CD4-positive, alpha-beta T cell treated with Interleukin-15 for 4 hours (primary cell): ENCODE measurements at regions not wholly inside any gene's neighbourhood (a gene's known extent, or its start where the extent isn't known, plus 50 kb on each side); places are given as distances from the start of the nearest gene placed in this dataset.
"Not testable (repeated sequence)": the region's sequence is repeated elsewhere in the genome, so short reads cannot be mapped to it uniquely, and the experiment has no call there.

Experiments used
- DNase-seq: peaks from one replicate; pipeline ENCODE4 v3.0.0-alpha.2; 2020; ENCODE audit warnings: low spot score

DNA sequence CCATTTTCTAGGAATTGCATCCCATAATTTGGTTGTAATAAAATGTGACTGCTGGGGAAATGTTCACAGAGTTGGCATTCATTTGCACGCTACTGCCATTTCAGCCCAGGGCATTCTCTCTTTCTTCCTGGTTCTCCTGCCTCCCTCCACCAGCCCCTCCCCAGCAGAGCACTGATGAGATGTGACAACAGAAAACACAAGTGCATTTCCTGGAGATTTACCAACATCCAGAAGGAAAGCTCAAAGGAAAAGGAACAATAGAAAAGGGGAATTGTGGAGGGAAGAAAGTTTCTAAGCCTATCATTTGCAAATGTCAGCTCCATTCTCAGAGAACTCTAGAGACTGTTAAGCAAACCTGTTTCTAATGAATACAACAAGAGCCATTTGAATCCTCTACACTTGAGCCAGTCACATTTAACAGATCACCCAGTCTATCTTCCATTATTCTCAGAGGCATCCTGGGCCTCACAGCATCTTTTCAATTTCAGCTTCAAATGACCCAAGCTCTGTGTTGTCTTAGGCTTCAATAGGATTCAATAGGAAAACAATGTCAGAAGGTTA lies 395.6 kb upstream of the PBX1 start:
- DNase-seq: no peak

GRCh38 chr1:164165466-164165865 lies 393.5 kb upstream of the PBX1 start:
- no peak for DNase-seq

DNA sequence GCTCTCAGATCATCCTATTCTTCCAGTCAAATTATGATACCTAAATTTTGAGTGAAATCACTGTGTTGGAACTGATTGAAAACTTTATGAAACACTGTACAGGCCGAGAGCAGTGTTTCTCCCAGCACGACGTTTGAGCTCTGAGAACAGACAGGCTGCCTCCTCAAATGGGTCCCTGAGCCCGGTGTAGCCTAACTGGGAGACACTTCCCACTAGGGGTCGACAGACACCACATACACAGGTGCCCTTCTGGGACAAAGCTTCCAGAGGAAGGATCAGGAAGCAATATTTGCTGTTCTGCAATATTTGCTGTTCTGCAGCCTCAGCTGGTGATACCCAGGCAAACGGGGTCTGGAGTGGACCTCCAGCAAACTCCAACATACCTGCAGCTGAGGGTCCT lies 392.5 kb upstream of the PBX1 start:
- DNase-seq: not testable (repeated sequence)

GRCh38 chr1:164177118-164177517 lies 381.9 kb upstream of the PBX1 start:
- DNase-seq: no peak

- no peak for DNase-seq
Observed at GRCh38 chr1:164180824-164181223, 378.2 kb upstream of the PBX1 start.

DNA sequence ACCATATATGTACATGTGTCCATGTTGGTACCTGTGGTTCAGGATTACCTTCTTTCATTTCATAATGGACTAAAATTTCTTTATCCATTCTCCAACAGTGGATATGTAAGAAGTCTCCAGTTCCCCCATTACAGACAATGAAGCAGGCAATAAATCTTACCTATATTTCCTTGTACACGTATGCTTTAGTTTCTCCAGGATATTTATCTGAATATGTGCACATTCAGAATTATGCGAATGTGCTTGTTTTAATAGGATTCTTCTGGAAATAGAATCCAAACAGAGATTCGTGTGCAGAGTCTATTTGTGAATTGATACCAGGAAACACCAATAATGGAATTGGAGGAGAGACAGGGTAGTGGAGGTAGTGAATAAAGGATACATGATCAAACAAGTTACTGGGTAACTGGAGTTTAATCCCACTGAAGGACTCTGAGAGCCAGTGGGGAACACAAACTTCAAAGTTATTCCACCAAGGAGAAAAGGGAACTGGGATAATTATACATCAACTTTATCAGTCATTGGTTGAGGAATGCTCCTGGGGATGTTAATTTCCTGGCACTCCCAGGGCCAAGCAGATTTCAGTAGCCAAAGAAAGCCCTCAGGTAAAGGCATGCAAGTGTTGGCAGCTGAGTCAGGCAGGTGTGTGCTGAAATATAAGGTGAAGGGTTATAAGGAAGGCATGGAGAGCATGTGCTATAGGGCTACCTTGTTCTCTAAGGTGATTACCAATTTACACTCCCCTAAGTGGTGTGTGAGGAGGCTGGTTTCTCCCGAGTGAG lies 374.9 kb upstream of the PBX1 start:
- DNase-seq: no peak

DNA sequence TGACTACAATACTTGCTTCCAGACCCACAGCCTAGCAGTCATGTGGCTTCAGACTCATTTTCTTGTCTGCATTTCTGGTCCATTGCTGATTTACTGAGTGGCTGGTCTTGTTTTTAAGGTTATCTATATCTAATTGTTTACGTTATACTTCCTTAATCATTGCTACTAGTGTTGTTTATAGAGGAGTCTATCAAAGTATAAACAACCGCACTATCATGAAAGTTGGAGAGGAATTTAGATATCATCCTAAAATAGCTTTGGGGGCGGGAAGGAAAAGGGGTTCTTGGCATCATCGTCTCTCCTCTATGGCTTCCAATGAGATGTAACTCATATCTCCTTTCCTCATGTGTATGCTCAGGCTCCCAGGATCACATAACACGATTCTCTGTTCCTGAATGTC lies 372.1 kb upstream of the PBX1 start:
- DNase-seq: no peak

DNA sequence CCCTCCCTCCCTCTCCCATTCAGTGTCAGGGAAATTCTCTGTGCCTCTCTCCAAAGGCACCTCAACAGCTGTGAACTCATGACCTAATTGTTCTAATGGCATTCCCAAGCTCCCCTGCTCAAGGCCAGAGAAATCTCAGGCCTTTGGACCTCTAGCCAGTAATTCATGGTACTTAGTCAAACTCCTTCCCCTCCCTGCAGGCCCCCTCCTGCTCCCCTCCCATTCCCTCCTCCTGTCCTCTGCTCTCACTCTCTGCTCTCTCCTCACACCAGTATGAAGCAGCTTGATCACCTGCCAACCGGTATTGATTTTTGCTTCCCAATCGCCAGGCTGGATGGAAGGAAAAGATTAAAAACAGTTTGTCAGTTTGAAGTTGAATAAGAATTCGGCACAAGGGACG lies 370.5 kb upstream of the PBX1 start:
- DNase-seq: no peak

- DNase-seq: no peak
Observed at GRCh38 chr1:164191191-164191590, 367.8 kb upstream of the PBX1 start.

- DNase-seq: no peak
Observed at GRCh38 chr1:164210211-164210739, 348.7 kb upstream of the PBX1 start.

DNA sequence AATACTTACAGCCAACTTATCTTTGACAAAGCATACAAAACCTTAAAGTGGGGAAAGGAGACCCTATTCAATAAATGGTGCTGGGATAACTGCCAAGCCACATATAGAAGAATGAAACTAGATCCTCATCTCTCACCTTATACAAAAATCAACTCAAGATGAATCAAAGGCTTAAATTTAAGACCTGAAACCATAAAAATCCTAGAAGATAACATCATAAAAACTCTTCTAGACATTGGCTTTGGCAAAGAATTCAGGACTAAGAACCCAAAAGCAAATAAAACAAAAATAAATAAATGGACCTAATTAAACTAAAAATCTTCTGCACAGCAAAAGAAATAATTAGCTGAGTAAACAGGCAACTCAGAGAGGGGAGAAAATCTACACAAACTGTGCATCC lies 335.6 kb upstream of the PBX1 start:
- DNase-seq: no peak

DNA sequence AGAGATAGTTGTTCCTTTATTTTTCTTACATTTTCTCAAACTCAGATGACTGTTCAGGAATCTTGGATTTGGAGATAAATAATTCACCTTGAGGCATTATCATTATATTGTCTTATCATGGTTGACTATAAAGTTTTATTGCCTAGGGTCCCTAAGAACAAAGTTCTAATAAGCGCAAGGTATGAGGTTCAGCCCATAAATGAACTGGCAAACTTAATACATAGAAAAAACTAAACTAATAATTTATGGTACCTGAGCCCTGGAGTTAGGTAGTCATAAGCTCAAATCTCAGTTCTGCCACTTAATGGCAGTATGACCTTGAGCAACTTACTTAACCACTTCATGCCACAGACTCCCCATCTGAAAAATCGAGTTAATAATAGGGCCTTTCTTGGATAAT lies 334.0 kb upstream of the PBX1 start:
- no peak for DNase-seq

GRCh38 chr1:164226977-164227376 lies 332.0 kb upstream of the PBX1 start:
- DNase-seq: no peak

- DNase-seq: no peak
Observed at GRCh38 chr1:164228928-164229327, 330.1 kb upstream of the PBX1 start.

DNA sequence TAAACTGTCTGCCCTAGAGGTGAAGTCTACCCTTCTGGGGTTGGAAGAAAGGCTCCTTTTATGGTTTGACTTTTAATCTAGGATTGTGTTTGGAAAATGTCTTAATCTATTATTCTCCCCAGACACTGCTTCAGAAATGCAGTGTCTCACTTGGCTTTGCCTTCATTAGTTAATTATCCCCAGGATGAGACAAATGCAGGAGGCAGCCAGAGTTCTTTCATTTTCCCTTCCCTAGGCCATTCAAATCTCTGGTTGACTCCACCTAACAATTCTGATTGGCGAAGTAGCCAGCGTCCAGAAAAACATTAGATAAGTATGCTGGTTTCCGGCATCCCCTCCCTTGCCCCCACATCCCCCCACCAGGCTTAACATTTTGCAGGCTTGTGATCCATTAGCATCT lies 325.8 kb upstream of the PBX1 start:
- no peak for DNase-seq

DNA sequence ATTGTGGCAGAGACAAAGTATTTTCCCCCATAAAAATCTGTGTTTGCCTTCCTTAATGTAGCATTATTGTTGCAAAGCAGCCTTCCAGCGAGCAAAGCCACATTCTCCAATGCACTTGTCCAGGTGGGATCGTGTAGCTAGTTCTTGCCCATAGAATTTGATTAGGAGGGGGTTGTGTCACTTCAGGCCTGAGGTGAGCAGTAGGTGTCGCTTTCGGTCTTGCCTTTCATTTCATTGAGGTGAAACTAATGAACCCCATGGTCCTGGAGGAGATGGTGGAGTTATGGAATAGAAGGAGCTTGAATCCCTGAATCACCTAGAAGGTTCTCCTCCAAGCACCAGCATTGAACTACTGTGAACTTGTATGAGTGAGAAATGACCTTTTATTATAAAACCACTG lies 318.9 kb upstream of the PBX1 start:
- no peak for DNase-seq

- DNase-seq: no peak
Observed at GRCh38 chr1:164250365-164250764, 308.6 kb upstream of the PBX1 start.

GRCh38 chr1:164256456-164256855 lies 302.5 kb upstream of the PBX1 start:
- no peak for DNase-seq

DNA sequence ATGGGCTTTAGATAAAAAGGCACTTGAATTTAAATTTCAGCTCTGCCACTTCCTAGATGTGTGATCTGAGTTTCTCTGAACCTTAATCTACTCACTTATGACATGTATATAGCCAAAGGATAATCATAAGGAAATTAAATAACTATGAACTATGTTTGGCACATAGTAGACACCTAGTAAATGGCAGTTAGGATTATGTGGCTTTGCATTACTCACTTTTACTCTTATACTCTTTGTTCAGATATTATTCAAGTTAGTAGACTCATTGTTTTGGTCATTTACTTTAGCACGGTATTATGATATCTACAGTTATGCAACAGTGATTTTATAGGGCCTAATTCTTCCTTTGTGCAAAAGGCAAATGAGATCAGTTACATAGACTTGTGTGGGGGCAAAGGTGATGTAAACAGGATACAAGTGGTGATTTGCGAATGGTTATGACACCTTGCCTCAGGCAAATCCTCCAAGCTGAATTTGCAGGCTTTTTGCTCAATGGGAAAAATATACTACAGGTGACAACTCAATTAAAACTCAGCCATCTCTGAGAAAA lies 297.2 kb upstream of the PBX1 start:
- DNase-seq: no peak

GRCh38 chr1:164263540-164263939 lies 295.4 kb upstream of the PBX1 start:
- no peak for DNase-seq

DNA sequence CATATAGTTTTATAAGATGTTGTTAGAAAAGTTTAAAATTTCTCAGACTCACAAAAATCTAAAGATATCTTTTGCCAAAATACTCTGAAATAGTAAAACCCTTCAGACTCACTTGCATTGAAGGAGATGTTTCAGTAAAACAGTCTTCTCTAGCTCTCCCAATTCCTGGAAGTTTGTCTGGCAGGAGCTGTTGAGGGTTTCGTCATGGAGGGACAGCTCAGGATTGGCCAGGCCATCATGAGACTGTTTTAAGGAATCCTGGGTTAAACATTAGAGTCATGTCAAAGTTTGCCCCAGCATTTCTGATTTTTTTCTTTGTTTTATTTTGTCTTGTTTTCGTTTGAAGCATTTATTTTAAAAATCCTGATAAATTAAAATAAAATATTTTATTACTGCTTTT lies 293.8 kb upstream of the PBX1 start:
- DNase-seq: no peak

DNA sequence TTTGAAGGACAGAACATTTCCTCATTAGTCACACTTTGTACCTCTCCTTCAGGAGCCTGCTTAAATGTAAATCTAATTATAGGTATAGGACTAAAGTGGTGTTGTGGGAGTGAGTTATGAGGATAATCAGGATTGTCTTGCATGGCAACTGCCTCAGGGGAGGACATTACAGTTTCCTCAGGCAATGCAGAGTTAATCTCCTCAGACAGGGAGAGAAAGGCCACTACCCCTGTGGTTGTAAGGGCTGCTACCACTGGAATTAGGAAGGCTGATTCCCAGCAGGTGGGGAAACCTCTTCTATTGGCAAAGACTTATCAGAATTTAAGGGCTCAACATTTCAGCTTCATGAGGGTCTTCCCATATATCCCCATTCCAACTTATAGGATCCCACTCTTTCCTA lies 286.8 kb upstream of the PBX1 start:
- no peak for DNase-seq

DNA sequence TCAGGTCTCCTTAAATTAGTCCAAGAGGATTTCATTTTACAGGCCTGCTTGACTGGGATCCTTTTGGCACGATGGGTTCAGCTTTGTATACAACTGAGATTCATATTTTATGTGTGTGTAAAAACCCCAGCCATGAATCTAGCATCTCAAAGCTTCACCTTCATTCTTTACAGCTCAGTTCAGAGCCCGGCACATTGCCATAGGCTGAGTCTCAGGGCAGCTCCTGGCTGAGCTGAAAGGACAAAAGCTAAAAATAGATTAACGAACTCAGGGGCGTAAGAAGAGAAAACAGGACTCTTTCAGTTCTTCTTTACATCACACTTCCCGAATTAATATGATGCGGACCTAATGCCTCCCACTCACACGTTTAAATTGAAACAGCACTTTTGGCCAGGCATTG lies 262.8 kb upstream of the PBX1 start:
- no peak for DNase-seq

DNA sequence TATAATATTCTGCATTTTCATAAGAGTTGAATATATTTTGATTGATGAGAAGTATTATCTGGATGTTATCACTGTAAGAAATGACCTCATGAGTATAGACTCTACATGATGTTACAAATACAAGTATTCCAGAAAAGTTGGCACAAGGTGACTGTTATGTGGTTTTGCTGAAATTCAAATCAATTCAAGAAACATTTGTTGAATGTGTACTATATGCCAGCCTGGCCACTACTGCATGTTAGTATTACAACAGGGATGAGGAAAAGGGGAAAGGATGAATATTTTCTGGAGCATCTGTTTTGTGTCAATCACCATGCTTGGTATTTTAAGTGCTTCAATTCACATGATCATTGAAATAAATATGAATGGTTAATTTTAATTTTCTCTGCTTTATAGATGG lies 250.9 kb upstream of the PBX1 start:
- DNase-seq: no peak
